ENCODE measurements at regions not wholly inside any gene's neighbourhood (a gene's known extent, or its start where the extent isn't known, plus 50 kb on each side); places are given as distances from the start of the nearest gene placed in this dataset.

GRCh38 chr17:77872199-77872598 lies 86.3 kb upstream of the TNRC6C start:
- no peak for DNase-seq (ENCODE audit: low read depth)

GRCh38 chr17:77872714-77873499 lies 85.6 kb upstream of the TNRC6C start:
- DNase-seq (ENCODE audit: low read depth): no peak

- no peak for DNase-seq (ENCODE audit: low read depth)
These were observed 84.8 kb upstream of the TNRC6C start for GRCh38 chr17:77873500-77874302.

GRCh38 chr17:77874303-77875050 lies 84.0 kb upstream of the TNRC6C start:
- DNase-seq (ENCODE audit: low read depth): no peak

GRCh38 chr17:77875051-77875780 lies 83.3 kb upstream of the TNRC6C start:
- DNase-seq (ENCODE audit: low read depth): no peak

GRCh38 chr17:77875881-77876509 lies 82.5 kb upstream of the TNRC6C start:
- DNase-seq (ENCODE audit: low read depth): no peak

GRCh38 chr17:77877036-77877435 lies 81.5 kb upstream of the TNRC6C start:
- no peak for DNase-seq (ENCODE audit: low read depth)

GRCh38 chr17:77877646-77878355 lies 80.7 kb upstream of the TNRC6C start:
- no peak for DNase-seq (ENCODE audit: low read depth)

- DNase-seq (ENCODE audit: low read depth): no peak
These were observed 79.1 kb upstream of the TNRC6C start for GRCh38 chr17:77879226-77879895.

- DNase-seq (ENCODE audit: low read depth): no peak
These were observed 78.6 kb upstream of the TNRC6C start for GRCh38 chr17:77879896-77880280.

GRCh38 chr17:77880711-77881450 lies 77.6 kb upstream of the TNRC6C start:
- DNase-seq (ENCODE audit: low read depth): no peak

- no peak for DNase-seq (ENCODE audit: low read depth)
These were observed 77.0 kb upstream of the TNRC6C start for GRCh38 chr17:77881545-77881944.

- DNase-seq (ENCODE audit: low read depth): no peak
These were observed 76.5 kb upstream of the TNRC6C start for GRCh38 chr17:77882040-77882439.

- DNase-seq (ENCODE audit: low read depth): no peak
These were observed 75.9 kb upstream of the TNRC6C start for GRCh38 chr17:77882481-77883212.

- DNase-seq (ENCODE audit: low read depth): no peak
These were observed 75.3 kb upstream of the TNRC6C start for GRCh38 chr17:77883213-77883650.

GRCh38 chr17:77884019-77884418 lies 74.5 kb upstream of the TNRC6C start:
- DNase-seq (ENCODE audit: low read depth): no peak

- DNase-seq (ENCODE audit: low read depth): no peak
These were observed 73.4 kb upstream of the TNRC6C start for GRCh38 chr17:77884967-77885641.

All from HS-5 (cell line).